ENCODE measurements at regions not wholly inside any gene's neighbourhood (a gene's known extent, or its start where the extent isn't known, plus 50 kb on each side); places are given as distances from the start of the nearest gene placed in this dataset.
"Not testable (repeated sequence)": the region's sequence is repeated elsewhere in the genome, so short reads cannot be mapped to it uniquely, and the experiment has no call there.

GRCh38 chr3:102353805-102354204 is 81.0 kb upstream of the ZPLD1 start:
- DNase-seq, result no peak

- no peak for DNase-seq
Measured at GRCh38 chr3:102354818-102355515, 79.8 kb upstream of the ZPLD1 start.

- no peak for DNase-seq
Measured at GRCh38 chr3:102356506-102356905, 78.3 kb upstream of the ZPLD1 start.

GRCh38 chr3:102357313-102357712 is 77.5 kb upstream of the ZPLD1 start:
- not testable (repeated sequence) for DNase-seq

- DNase-seq, result no peak
Measured at GRCh38 chr3:102360183-102360860, 74.5 kb upstream of the ZPLD1 start.

- DNase-seq, result no peak
Measured at GRCh38 chr3:102361101-102361500, 73.7 kb upstream of the ZPLD1 start.

- DNase-seq, result not testable (repeated sequence)
Measured at GRCh38 chr3:102366116-102366515, 68.7 kb upstream of the ZPLD1 start.

GRCh38 chr3:102374863-102375634 is 59.8 kb upstream of the ZPLD1 start:
- no peak for DNase-seq

- DNase-seq, result no peak
Measured at GRCh38 chr3:102378216-102378615, 56.6 kb upstream of the ZPLD1 start.

- DNase-seq, result not testable (repeated sequence)
Measured at GRCh38 chr3:102382201-102382600, 52.6 kb upstream of the ZPLD1 start.

Measured in activated naive CD4-positive, alpha-beta T cell (primary cell).